ENCODE measurements at regions not wholly inside any gene's neighbourhood (a gene's known extent, or its start where the extent isn't known, plus 50 kb on each side); places are given as distances from the start of the nearest gene placed in this dataset.
A peak's percentile ranks its signal among the peaks of the same experiment; 100 is the strongest.

- no peak overlapping the region for H3K14ac ChIP-seq (ENCODE audit: insufficient read length)
- H2BK120ac ChIP-seq (replicated peaks; ENCODE audit: low read depth, low read length), result no peak overlapping the region
- ChIA-PET CTCF (ENCODE audit: partially characterized antibody) (interaction anchor here (0.7 kb wide), 1 partner anchor 28 kb away, joined by 3 read pairs; no protein-coding TSS in a partner anchor), POLR2A (ENCODE audit: partially characterized antibody) (no interaction called here)
- H3K23ac ChIP-seq (ENCODE audit: insufficient read length), result no peak overlapping the region
- H3K36me3 ChIP-seq (ENCODE audit: control insufficient read depth in 2 of 4, insufficient read depth in 4 of 4, low read length in 3 of 4), result no peaks in the 10 kb centered on the region
- no peak overlapping the region for H2BK15ac ChIP-seq (ENCODE audit: low read length)
- no peak overlapping the region for H3K18ac ChIP-seq (ENCODE audit: extremely low read depth, low read length)
- 0 out of 2 replicates have a peak overlapping the region, but pooled peaks have one; percentile 9 for H2BK12ac ChIP-seq (ENCODE audit: low read depth, low read length)
- no peak overlapping the region for H4K5ac ChIP-seq (ENCODE audit: insufficient read length, low read depth, low read length)
- H2AK5ac ChIP-seq (ENCODE audit: low read depth, low read length), result no peak overlapping the region
- no peak overlapping the region for H3K9ac ChIP-seq (replicated peaks in 1 of 4; ENCODE audit: extremely low read depth in 1 of 4, low read depth in 3 of 4, low read length in 3 of 4)
- no peak overlapping the region for H3K4me3 ChIP-seq (ENCODE audit: extremely low read depth in 1 of 4, insufficient read depth in 2 of 4, low read depth in 3 of 4, low read length in 4 of 4)
- H4K91ac ChIP-seq (replicated peaks; ENCODE audit: insufficient read length, low read length), result no peak overlapping the region
- no peak overlapping the region for H3K4ac ChIP-seq (replicated peaks; ENCODE audit: insufficient read length, low read depth, low read length)
- no peak overlapping the region for H4K8ac ChIP-seq (ENCODE audit: extremely low read depth, insufficient read depth, low read length)
- no peaks in the 10 kb centered on the region for H3K79me2 ChIP-seq (ENCODE audit: control insufficient read depth in 1 of 2, insufficient read depth in 2 of 2, low read length in 2 of 2)
- H3K4me1 ChIP-seq (replicated peaks in 1 of 4; ENCODE audit: control insufficient read depth in 3 of 4, insufficient read depth in 4 of 4, low read length in 3 of 4), result peaks cover 6 to 19% (median 13%) of the 10 kb centered on the region in 4 experiments; a peak in 6 of 7 replicates
- H3K27ac ChIP-seq (ENCODE audit: low read depth, low read length), result no peak overlapping the region
- no peaks in the 10 kb centered on the region for H3K9me3 ChIP-seq (ENCODE audit: insufficient read depth in 2 of 2, low read depth in 1 of 2, low read length in 1 of 2)
- no peak overlapping the region for H2BK5ac ChIP-seq (ENCODE audit: low read depth, low read length)
- TF ChIP-seq CBX8 (IDR thresholded peaks at IDR 0.05; ENCODE audit: borderline replicate concordance, low read depth, low read length), result no peak
- no peak overlapping the region for H2BK20ac ChIP-seq (ENCODE audit: low read length)
- no peak overlapping the region for H3K4me2 ChIP-seq (ENCODE audit: insufficient read depth in 1 of 2, low read depth in 2 of 2, low read length in 2 of 2)
- H2AFZ ChIP-seq (ENCODE audit: low read length), result 0 out of 2 replicates have a peak overlapping the region, but pooled peaks have one; percentile 21
- no peaks in the 10 kb centered on the region for H4K20me1 ChIP-seq (replicated peaks in 1 of 2; ENCODE audit: control insufficient read depth in 1 of 2, insufficient read depth in 2 of 2, low read length in 2 of 2)
- no peaks in the 10 kb centered on the region for H3K23me2 ChIP-seq (ENCODE audit: low read depth, low read length)
- peaks cover 0 to 4% (median 0%) of the 10 kb centered on the region in 4 experiments; a peak in 2 of 7 replicates for H3K27me3 ChIP-seq (replicated peaks in 1 of 4; ENCODE audit: control insufficient read depth in 3 of 4, extremely low read depth in 1 of 4, insufficient read depth in 3 of 4, low read length in 3 of 4)
- H3K56ac ChIP-seq (replicated peaks; ENCODE audit: insufficient read length, low read depth, low read length), result no peak overlapping the region
- DNase-seq (ENCODE audit: low read depth in 1 of 2, low spot score in 2 of 2), result no peak
- FAIRE-seq, result no peak
- H3K79me1 ChIP-seq (ENCODE audit: low read depth, low read length), result no peaks in the 10 kb centered on the region
- WGBS, 2 experiments (ENCODE audit: extremely low coverage in 1 of 2, insufficient coverage in 1 of 2, insufficient read length in 1 of 2, insufficient replicate concordance in 2 of 2, low coverage in 1 of 2, low lambda C conversion rate in 2 of 2, missing lambda C conversion rate in 1 of 2), result 93% methylated on average over 21 of the region's 21 CpGs; no CpG with 5 or more reads in 1 of the 2 experiments
Measured at GRCh38 chr1:22315315-22316078, 136.2 kb upstream of the ZBTB40 start.

Data from H1 (cell line).